Activated T-helper 1 cell treated with Interleukin-2 at 50 U/mL for 16 hours (primary cell): ENCODE measurements at regions not wholly inside any gene's neighbourhood (a gene's known extent, or its start where the extent isn't known, plus 50 kb on each side); places are given as distances from the start of the nearest gene placed in this dataset.
"Not testable (repeated sequence)": the region's sequence is repeated elsewhere in the genome, so short reads cannot be mapped to it uniquely, and the experiment has no call there.

Source experiments
- DNase-seq: peaks from one replicate; pipeline ENCODE4 v3.0.0-alpha.2; 2020; ENCODE audit warnings: low read depth

DNA sequence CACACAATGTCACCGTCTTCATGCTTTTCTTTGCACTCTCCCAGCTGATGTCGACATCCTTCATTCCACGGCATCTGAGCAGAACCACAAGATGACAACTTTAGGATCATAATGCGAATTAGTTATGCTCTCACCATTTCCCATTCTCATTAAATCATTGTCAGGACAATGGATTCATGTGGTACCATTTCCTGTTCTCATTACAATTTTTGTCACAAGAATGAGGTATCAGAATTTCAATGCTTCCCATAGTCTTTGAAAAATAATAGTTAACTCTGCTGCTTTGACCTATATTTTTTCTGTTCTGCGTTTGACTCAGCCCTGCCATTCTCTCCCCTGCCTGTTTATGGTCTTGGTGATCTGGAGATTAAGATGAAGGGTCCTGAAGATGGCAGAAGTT, 175.7 kb upstream of the MDFIC2 start:
- no peak for DNase-seq

DNA sequence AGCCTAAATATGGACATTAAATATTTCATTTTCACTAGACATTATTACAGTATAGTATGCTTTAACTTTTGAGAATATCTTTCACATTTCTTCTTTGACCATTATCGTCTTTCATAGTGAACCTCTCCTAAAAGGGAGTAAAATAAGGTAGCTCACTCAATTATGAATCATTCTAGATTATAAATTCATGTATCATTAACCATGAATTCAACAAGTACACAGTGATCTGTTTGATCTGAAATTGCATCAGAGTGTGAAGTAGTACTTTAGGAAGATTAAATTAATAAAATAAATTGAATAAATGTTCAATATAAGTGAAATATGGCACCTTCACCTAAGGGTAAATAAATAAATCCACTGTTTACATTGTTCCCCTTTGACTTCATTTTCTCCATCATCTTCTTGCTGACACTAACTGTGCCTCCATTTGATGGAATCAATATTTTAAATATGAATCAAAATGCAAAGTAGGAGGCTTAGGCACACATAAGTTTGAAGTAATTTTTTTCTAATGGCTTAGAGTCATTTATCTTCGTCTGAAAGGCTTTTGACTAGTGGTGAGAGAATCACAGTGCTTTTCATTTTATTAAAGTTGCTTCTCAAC, 174.1 kb upstream of the MDFIC2 start:
- no peak for DNase-seq

- DNase-seq, result no peak
These were observed 163.7 kb upstream of the MDFIC2 start for GRCh38 chr3:70476174-70476573.

GRCh38 chr3:70471464-70472342, 159.3 kb upstream of the MDFIC2 start:
- DNase-seq, result no peak

GRCh38 chr3:70466096-70466495, 153.7 kb upstream of the MDFIC2 start:
- DNase-seq, result no peak

- DNase-seq, result no peak
These were observed 152.4 kb upstream of the MDFIC2 start for GRCh38 chr3:70464876-70465275.

GRCh38 chr3:70464465-70464864, 152.0 kb upstream of the MDFIC2 start:
- no peak for DNase-seq

- DNase-seq, result not testable (repeated sequence)
These were observed 137.8 kb upstream of the MDFIC2 start for GRCh38 chr3:70450220-70450619.

GRCh38 chr3:70435422-70435821, 123.0 kb upstream of the MDFIC2 start:
- not testable (repeated sequence) for DNase-seq

- DNase-seq, result no peak
These were observed 120.7 kb upstream of the MDFIC2 start for GRCh38 chr3:70433091-70433490.

DNA sequence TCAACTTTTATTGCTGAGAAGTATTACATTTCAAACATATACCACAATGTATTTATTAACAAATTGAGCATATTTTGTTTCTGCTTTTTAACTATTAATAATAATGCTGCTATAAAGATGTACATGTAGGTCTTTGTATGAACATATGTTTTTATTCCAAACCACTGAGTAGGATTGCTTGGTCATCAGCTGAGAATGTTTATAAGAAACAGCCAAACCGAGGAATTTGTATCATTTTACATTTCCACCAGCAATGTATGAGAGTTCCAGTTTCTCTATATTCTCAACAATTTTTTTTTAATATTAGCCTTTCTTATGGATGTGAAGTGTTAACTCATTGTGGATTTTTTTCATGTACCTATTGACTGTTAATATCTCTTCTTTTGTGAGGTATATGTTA, 119.5 kb upstream of the MDFIC2 start:
- DNase-seq, result no peak

GRCh38 chr3:70426071-70426470, 113.6 kb upstream of the MDFIC2 start:
- DNase-seq, result no peak

- DNase-seq, result no peak
These were observed 109.1 kb upstream of the MDFIC2 start for GRCh38 chr3:70421506-70421905.

GRCh38 chr3:70409018-70409417, 96.6 kb upstream of the MDFIC2 start:
- DNase-seq, result no peak

- DNase-seq, result no peak
These were observed 87.8 kb upstream of the MDFIC2 start for GRCh38 chr3:70400194-70400593.

- no peak for DNase-seq
These were observed 81.6 kb upstream of the MDFIC2 start for GRCh38 chr3:70393881-70394612.

- no peak for DNase-seq
These were observed 79.8 kb upstream of the MDFIC2 start for GRCh38 chr3:70392227-70392626.

- no peak for DNase-seq
These were observed 75.5 kb upstream of the MDFIC2 start for GRCh38 chr3:70387889-70388288.

GRCh38 chr3:70386846-70387245, 74.4 kb upstream of the MDFIC2 start:
- no peak for DNase-seq

DNA sequence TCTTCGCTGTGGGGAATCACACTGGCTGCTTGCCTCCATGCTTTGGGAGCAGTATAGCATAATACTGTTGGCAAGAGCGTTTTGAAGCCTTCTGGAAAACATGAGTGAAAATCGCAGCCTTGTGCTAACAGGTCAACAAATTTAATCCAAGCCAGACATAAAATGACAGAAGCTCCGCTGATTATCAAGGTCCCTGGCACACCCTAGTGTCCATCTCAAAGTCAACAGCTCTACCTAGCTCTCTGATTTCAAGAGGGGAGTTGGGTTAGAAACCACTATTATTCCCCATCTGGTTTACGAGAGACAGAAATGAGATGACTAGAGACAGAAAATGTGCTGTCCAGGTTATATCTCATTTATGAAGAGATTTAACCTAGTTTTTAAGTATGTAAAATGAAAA, 73.6 kb upstream of the MDFIC2 start:
- no peak for DNase-seq

GRCh38 chr3:70383360-70383831, 71.0 kb upstream of the MDFIC2 start:
- no peak for DNase-seq

- DNase-seq, result no peak
These were observed 61.7 kb upstream of the MDFIC2 start for GRCh38 chr3:70374179-70374578.
